HUES48 (cell line): ENCODE measurements at regions not wholly inside any gene's neighbourhood (a gene's known extent, or its start where the extent isn't known, plus 50 kb on each side); places are given as distances from the start of the nearest gene placed in this dataset.
"Not testable (repeated sequence)": the region's sequence is repeated elsewhere in the genome, so short reads cannot be mapped to it uniquely, and the experiment has no call there.

Experiments used
- H3K27ac ChIP-seq: one replicate; pipeline ENCODE4 v1.7.0; 2013; ENCODE audit warnings: low read depth, low read length, inconsistent platforms
- H3K27me3 ChIP-seq: 2 replicates; pipeline ENCODE4 v1.6.1; 2013; ENCODE audit warnings: mild to moderate bottlenecking, low read length; ENCODE audit not compliant: control insufficient read depth, insufficient read depth
- H3K36me3 ChIP-seq: 2 replicates; pipeline ENCODE4 v1.6.1; 2013; ENCODE audit warnings: low read length; ENCODE audit not compliant: control insufficient read depth, insufficient read depth
- H3K4me1 ChIP-seq: 2 replicates; pipeline ENCODE4 v1.6.1; 2013; ENCODE audit warnings: mild to moderate bottlenecking, low read length; ENCODE audit not compliant: control insufficient read depth, insufficient read depth
- H3K4me3 ChIP-seq: 2 replicates; pipeline ENCODE4 v1.5.1; 2013; ENCODE audit warnings: mild to moderate bottlenecking, low read depth, low read length
- H3K9ac ChIP-seq: 2 replicates; pipeline ENCODE4 v1.6.1; 2013; ENCODE audit warnings: mild to moderate bottlenecking, low read depth, low read length, moderate library complexity
- H3K9me3 ChIP-seq: 2 replicates; pipeline ENCODE4 v1.6.1; 2013; ENCODE audit warnings: low read length; ENCODE audit not compliant: control insufficient read depth, insufficient read depth

GRCh38 chr21:10409786-10410185, 111.6 kb upstream of the TPTE start:
- H3K4me1 ChIP-seq, H3K4me3 ChIP-seq, H3K36me3 ChIP-seq, H3K9ac ChIP-seq, H3K27ac ChIP-seq, H3K27me3 ChIP-seq: not testable (repeated sequence)
- peaks cover 77% of the 10 kb centered on the region for H3K9me3 ChIP-seq

GRCh38 chr21:10410354-10410929, 110.9 kb upstream of the TPTE start:
- not testable (repeated sequence) for H3K4me1 ChIP-seq, H3K27ac ChIP-seq, H3K4me3 ChIP-seq, H3K27me3 ChIP-seq, H3K36me3 ChIP-seq, H3K9ac ChIP-seq
- peaks cover 78% of the 10 kb centered on the region for H3K9me3 ChIP-seq

- H3K36me3 ChIP-seq, H3K4me3 ChIP-seq, H3K9ac ChIP-seq, H3K27ac ChIP-seq, H3K4me1 ChIP-seq, H3K27me3 ChIP-seq: not testable (repeated sequence)
- H3K9me3 ChIP-seq: peaks cover 83% of the 10 kb centered on the region
Observed at GRCh38 chr21:10411776-10412526, 109.4 kb upstream of the TPTE start.

DNA sequence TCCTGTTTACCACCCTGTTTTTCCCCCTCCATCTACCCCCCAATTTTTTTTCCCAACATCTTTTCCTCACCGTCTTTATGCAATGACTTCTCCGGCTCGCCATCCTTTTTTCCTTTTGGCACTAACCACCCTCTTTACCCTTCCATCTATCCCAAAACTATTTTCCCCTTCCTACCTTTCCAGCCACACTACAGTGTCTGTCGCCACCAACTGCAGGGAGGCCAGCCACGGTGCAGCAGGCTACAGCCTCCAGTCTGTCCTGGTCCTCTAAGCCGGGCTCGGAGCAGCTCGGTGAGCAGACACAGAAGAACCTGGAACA, 108.5 kb upstream of the TPTE start:
- H3K27me3 ChIP-seq, H3K36me3 ChIP-seq, H3K4me1 ChIP-seq, H3K27ac ChIP-seq, H3K4me3 ChIP-seq, H3K9ac ChIP-seq: not testable (repeated sequence)
- peaks cover 92% of the 10 kb centered on the region for H3K9me3 ChIP-seq

DNA sequence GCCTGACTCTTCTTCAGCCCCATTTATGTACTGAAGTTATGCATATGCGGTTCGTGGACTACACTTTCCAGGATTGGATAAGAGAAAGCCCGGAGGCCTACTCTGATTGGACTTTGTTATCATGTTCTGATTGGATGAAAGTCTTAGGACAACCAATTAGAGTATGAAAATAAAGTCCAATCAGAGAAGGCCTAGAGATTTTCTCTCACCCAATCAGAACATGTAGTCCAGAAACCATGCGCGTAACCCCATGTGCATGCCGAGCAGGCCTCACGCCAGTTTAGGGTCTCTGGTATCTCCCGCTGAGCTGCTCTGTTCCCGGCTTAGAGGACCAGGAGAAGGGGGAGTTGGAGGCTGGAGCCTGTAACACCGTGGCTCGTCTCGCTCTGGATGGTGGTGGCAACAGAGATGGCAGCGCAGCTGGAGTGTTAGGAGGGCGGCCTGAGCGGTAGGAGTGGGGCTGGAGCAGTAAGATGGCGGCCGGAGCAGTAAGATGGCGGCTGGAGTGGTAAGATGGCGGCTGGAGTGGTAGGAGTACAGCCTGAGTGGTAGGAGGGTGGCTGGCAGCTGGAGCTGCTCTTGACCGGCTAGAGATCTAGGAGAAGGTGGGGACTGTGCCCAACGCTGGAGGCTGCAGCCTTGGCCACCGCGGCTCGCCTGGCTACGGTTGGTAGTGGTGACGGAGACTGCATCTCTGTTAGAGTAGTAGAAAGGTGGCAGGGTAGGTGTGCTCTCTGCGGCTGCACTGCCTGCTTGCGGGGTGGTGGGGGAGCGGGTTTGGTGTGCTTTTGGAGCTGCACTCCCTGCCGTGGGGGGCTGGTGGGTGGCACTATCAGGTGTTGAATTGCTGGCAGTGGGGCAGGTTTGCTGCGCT, 107.9 kb upstream of the TPTE start:
- H3K9ac ChIP-seq, H3K4me3 ChIP-seq, H3K27me3 ChIP-seq, H3K27ac ChIP-seq, H3K36me3 ChIP-seq, H3K4me1 ChIP-seq: not testable (repeated sequence)
- H3K9me3 ChIP-seq: peaks cover 94% of the 10 kb centered on the region

DNA sequence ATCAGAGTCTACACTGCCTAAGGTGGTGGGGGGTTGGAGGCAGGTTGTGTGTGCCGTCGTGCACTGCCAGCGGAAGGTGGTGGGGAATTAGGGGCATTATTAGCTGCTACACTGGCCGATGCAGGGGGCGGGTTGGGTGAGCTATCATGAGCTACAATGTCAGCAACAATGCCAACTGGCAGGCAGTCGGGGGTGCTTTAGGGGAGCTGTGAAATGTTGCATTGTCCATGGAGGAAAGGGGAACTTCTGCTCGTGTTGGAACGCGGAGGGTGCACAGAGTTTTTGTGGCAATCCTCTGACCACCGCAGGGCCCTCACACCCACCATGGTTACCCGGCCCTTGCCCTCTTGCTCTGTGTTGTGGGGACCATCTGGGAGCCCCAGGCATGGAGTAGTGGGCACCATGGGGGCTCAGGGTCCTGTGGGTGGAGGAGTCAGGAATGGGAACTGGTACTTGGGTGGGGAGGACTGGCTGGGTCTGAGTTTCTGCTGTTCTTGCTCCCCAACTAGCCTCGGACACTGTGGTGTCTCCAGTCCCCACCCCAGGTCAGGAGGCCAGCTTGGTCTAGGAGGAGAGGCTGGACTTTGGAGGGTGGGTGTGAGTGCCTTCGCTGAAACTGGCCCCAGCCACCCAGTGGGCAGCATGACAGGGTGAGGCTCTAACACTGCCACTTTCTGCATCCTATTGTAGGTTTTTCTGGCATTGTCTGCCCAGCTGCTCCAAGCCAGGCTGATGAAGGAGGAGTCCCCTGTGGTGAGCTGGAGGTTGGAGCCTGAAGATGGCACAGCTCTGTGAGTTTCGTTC, 107.1 kb upstream of the TPTE start:
- H3K9me3 ChIP-seq: peaks cover 96% of the 10 kb centered on the region
- H3K9ac ChIP-seq, H3K36me3 ChIP-seq, H3K27ac ChIP-seq, H3K4me3 ChIP-seq, H3K27me3 ChIP-seq, H3K4me1 ChIP-seq: not testable (repeated sequence)

DNA sequence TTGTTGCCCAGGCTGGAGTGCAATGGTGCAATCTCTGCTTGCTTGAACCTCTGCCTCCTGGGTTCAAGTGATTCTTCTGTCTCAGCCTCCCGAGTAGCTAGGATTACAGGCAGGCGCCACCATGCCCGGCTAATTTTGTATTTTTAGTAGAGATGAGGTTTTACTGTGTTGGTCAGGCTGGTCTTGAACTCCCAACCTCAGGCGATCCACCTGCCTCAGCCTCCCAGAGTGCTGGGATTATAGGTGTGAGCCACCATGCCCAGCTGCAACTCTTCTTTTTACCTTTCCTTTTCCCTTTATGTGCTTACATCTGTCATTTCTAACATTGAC, 106.5 kb upstream of the TPTE start:
- H3K9me3 ChIP-seq: peaks cover 97% of the 10 kb centered on the region
- not testable (repeated sequence) for H3K36me3 ChIP-seq, H3K27ac ChIP-seq, H3K27me3 ChIP-seq, H3K9ac ChIP-seq, H3K4me1 ChIP-seq, H3K4me3 ChIP-seq

DNA sequence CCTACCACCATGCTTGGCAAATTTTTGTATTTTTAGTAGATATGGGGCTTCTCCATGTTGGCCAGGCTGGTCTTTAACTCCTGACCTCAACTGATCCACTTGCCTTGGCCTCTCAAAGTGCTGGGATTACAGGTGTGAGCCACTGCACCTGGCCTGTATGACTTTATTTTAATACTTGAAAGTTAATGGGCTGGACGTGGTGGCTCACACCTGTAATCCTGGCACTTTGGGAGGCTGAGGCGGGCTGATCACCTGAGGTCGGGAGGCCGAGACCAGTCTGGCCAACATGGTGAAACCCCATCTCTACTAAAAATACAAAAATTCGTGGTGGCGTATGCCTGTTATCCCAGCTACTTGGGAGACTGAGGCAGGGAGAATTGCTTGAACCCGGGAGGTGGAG, 105.9 kb upstream of the TPTE start:
- not testable (repeated sequence) for H3K4me1 ChIP-seq, H3K27me3 ChIP-seq, H3K36me3 ChIP-seq, H3K9ac ChIP-seq, H3K27ac ChIP-seq
- Histone ChIP-seq H3K9me3 (peaks cover 97% of the 10 kb centered on the region), H3K4me3 (peak overlapping the region; percentile 11; the same call in 1 of the 2 replicates)

GRCh38 chr21:10415859-10416258, 105.5 kb upstream of the TPTE start:
- H3K27me3 ChIP-seq, H3K27ac ChIP-seq, H3K36me3 ChIP-seq, H3K9ac ChIP-seq, H3K4me1 ChIP-seq: not testable (repeated sequence)
- peak overlapping the region; percentile 11; the same call in 1 of the 2 replicates for H3K4me3 ChIP-seq
- H3K9me3 ChIP-seq: peaks cover 99% of the 10 kb centered on the region

- H3K4me1 ChIP-seq, H3K27ac ChIP-seq, H3K27me3 ChIP-seq, H3K36me3 ChIP-seq, H3K9ac ChIP-seq: not testable (repeated sequence)
- Histone ChIP-seq H3K4me3 (peak overlapping the region; percentile 11), H3K9me3 (peaks cover 98% of the 10 kb centered on the region)
Observed at GRCh38 chr21:10416691-10417447, 104.5 kb upstream of the TPTE start.
